ENCODE measurements at regions not wholly inside any gene's neighbourhood (a gene's known extent, or its start where the extent isn't known, plus 50 kb on each side); places are given as distances from the start of the nearest gene placed in this dataset.
"Not testable (repeated sequence)": the region's sequence is repeated elsewhere in the genome, so short reads cannot be mapped to it uniquely, and the experiment has no call there.

DNA sequence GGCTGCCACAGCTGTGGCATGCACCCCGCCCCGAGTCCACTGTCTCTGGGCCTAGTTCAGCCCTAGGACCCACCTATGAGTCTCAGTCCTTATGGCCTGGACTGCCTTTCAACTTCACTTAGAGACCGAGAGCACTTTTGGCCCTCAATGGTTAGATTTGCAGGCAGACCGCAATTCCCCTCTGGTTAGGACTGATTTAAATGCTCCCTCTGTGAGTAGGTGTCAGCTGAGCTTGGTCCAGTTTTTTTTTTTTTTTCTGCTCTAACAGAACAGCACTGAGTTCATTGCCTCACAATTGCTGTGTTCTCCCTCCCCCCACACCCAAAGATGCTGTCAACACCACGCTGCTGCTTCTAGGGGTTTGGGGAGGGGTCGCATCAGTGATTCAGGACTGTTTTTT, 143.2 kb downstream of the BMP15 start:
- no peaks in the 10 kb centered on the region for H3K4me1 Mint-ChIP-seq (ENCODE audit: low read depth)
- no peak overlapping the region for H3K4me3 Mint-ChIP-seq
- H3K9me3 Mint-ChIP-seq = no peaks in the 10 kb centered on the region
- H3K36me3 Mint-ChIP-seq (ENCODE audit: low read depth) = no peaks in the 10 kb centered on the region
- H3K27ac Mint-ChIP-seq = no peak overlapping the region
- H3K27me3 Mint-ChIP-seq = no peaks in the 10 kb centered on the region

DNA sequence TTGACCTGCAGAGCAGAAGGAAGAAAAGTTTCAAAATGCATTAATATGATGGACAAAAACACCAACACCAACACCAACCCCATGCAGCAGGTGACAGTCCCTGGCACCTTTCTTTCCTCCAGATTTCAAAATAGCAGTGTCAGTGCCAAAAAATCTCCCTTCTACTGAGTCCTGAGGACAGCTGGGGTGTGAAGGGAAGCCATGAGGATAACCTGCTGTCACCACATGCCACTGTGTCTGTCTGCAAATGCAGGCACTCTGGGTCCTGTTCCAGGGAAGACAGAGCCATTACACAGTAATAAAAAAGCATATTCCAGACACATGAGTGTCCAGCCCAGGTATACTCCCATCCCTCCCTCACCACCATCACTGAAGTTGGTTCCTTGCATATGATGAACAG, 187.5 kb downstream of the BMP15 start:
- Mint-ChIP-seq H3K4me1 (ENCODE audit: low read depth) (no peaks in the 10 kb centered on the region), H3K27me3 (peaks cover 4% of the 10 kb centered on the region), H3K4me3 (no peak overlapping the region), H3K27ac (no peak overlapping the region), H3K36me3 (ENCODE audit: low read depth) (no peaks in the 10 kb centered on the region), H3K9me3 (no peaks in the 10 kb centered on the region)

DNA sequence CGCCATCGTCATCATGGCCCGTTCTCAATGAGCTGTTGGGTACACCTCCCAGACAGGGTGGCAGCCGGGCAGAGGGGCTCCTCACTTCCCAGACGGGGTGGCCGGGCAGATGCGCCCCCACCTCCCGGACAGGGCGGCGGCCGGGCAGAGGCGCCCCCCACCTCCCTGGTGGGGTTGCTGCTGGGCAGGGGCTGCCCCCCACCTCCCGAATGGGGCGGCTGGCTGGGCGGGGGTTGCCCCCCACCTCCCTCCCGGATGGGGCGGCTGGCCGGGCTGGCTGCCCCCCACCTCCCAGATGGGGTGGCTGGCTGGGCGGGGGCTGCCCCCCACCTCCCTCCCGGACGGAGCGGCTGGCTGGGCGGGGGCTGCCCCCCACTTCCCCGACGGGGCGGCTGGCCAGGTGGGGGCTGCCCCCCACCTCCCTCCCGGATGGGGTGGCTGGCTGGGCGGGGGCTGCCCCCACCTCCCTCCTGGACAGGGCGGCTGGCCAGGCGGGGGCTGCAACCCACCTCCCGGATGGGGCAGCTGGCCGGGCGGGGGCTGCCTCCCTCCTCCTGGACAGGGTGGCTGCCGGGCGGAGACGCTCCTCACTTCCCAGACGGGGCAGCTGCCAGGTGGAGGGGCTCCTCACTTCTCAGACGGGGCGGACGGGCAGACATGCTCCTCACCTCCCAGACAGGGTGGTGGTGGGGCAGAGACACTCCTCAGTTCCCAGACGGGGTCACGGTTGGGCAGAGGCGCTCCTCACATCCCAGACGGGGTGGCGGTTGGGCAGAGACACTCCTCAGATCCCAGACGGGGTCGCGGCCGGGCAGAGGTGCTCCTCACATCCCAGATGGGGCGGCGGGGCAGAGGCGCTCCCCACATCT, 208.8 kb downstream of the BMP15 start:
- not testable (repeated sequence) for H3K9me3 Mint-ChIP-seq; H3K36me3 Mint-ChIP-seq (ENCODE audit: low read depth); H3K4me1 Mint-ChIP-seq (ENCODE audit: low read depth); H3K4me3 Mint-ChIP-seq; H3K27ac Mint-ChIP-seq; H3K27me3 Mint-ChIP-seq

DNA sequence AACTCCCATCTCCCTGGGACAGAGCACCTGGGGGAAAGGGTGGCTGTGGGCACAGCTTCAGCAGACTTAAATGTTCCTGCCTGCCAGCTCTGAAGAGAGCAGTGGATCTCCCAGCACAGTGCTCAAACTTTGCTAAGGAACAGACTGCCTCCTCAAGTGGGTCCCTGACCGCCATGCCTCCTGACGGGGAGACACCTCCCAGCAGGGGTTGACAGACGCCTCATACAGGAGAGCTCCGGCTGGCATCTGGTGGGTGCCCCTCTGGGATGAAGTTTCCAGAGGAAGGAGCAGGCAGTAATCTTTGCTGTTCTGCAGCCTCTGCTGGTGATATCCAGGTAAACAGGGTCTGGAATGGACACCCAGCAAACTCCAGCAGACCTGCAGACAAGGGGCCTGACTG, 206.9 kb upstream of the NUDT10 start:
- not testable (repeated sequence) for H3K9me3 Mint-ChIP-seq; H3K4me3 Mint-ChIP-seq; H3K27me3 Mint-ChIP-seq; H3K27ac Mint-ChIP-seq; H3K4me1 Mint-ChIP-seq (ENCODE audit: low read depth); H3K36me3 Mint-ChIP-seq (ENCODE audit: low read depth)

DNA sequence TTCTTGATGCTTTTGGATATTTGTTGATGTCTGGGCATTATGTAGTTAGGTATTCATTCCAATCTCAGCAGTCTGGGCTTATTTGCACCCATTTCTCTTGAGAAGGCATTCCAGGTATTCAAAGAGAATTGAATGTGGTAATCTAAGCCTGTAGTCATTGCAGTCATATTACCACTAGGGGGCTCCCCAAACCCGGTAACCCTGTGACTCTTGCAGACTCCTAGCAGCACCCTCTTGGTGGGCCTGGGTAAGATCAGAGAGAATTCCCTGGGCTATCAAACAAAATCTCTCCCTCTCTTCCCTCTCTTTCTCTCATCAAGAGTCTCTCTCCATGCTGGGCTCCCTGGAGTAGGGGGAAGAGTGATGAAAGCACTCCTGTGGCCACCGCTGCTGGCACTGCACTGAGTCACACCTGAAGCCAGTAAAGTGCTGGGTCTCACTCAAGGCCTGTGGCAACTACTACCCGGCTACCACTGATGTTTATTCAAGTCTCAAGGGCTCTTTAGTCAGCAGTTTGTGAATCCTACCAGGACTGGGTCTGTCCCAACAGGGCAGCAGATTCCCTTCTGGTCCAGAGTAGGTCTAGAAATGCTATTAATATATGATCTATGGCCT, 187.7 kb upstream of the NUDT10 start:
- H3K4me1 Mint-ChIP-seq (ENCODE audit: low read depth) = no peaks in the 10 kb centered on the region
- no peaks in the 10 kb centered on the region for H3K36me3 Mint-ChIP-seq (ENCODE audit: low read depth)
- H3K27me3 Mint-ChIP-seq = peaks cover 18% of the 10 kb centered on the region
- H3K27ac Mint-ChIP-seq = no peak overlapping the region
- H3K9me3 Mint-ChIP-seq = no peaks in the 10 kb centered on the region
- no peak overlapping the region for H3K4me3 Mint-ChIP-seq

DNA sequence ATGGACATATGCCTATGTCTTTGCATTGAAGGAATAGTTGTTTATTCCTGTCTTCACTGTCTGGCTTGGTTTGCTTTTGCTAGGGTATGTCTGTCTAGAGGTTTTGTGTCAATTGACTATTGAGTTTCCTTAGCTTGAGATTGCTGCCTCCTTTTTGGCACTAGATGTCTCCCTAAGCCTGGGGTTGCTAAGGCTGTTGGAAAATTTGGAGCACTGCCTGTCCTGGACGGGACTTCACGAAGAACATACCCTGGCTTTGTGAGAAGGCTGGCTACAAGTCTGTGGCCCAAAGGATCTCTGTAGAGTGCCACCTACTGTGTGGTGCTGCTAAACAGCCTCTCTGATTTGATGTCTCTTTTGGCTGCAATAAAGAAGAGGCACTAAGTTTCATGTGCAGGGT, 183.8 kb upstream of the NUDT10 start:
- no peaks in the 10 kb centered on the region for H3K9me3 Mint-ChIP-seq
- no peaks in the 10 kb centered on the region for H3K36me3 Mint-ChIP-seq (ENCODE audit: low read depth)
- no peak overlapping the region for H3K4me3 Mint-ChIP-seq
- H3K4me1 Mint-ChIP-seq (ENCODE audit: low read depth) = no peaks in the 10 kb centered on the region
- H3K27ac Mint-ChIP-seq = no peak overlapping the region
- peaks cover 4% of the 10 kb centered on the region for H3K27me3 Mint-ChIP-seq

DNA sequence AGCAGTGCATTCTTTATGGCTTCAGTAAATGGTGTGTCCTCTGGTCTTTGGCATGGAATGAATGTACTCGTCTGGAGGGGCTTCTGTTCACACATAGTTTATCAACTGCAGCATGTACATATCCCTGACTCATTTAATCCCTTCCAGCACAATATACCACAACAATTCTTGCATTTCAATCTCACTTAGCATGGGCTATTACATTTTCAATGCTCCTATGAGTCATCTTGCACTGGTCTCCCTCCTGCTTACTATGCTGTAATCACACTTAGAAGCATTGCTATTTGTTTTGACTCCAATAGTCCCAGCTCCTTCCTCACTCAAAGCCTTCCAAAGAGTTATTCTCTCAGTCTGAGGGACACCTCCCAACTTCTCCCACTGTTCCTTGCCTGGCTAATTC, 180.9 kb upstream of the NUDT10 start:
- Mint-ChIP-seq H3K36me3 (ENCODE audit: low read depth) (no peaks in the 10 kb centered on the region), H3K27ac (no peak overlapping the region), H3K4me1 (ENCODE audit: low read depth) (peaks cover 7% of the 10 kb centered on the region), H3K4me3 (no peak overlapping the region), H3K9me3 (no peaks in the 10 kb centered on the region), H3K27me3 (no peaks in the 10 kb centered on the region)

DNA sequence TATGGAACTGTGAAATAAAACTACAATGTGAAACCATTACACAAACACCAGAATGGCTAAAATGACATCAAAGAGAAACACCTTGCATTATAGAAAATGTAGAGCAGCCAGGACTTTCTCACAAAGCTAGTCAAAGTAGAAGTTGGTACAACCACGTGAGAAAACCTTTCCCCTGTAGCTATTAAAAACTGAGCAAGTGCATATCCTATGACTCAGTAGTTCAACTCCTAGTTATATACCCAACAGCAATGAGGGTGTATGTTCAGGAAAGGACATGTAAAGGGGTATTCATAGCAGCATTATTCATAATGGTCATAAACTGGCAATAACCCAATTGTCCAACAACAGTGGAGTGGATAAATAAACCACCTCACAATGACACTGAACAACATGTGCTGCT, 177.5 kb upstream of the NUDT10 start:
- peaks cover 7% of the 10 kb centered on the region for H3K4me1 Mint-ChIP-seq (ENCODE audit: low read depth)
- no peaks in the 10 kb centered on the region for H3K36me3 Mint-ChIP-seq (ENCODE audit: low read depth)
- H3K27ac Mint-ChIP-seq = no peak overlapping the region
- H3K27me3 Mint-ChIP-seq = no peaks in the 10 kb centered on the region
- H3K9me3 Mint-ChIP-seq = no peaks in the 10 kb centered on the region
- H3K4me3 Mint-ChIP-seq = no peak overlapping the region

DNA sequence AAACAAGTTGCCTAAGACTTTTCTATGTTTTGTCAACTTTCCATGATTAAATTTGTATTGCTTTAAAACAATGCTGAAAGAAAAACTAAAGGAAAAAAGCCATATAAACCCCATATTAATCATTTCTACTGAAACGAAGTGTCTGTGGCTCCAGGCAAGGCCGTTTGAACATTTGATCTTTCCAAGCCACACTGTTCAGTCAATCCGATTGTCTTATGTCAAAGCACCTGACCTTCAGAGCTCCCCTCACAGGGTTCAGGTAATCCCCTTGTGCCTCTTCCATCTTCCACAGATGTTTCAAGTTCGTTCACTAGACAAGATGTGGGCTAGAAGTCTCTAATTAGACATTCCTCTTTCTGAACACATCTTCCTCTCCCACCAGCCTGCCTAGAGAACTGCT, 177.1 kb upstream of the NUDT10 start:
- Mint-ChIP-seq H3K36me3 (ENCODE audit: low read depth) (no peaks in the 10 kb centered on the region), H3K27ac (no peak overlapping the region), H3K4me3 (no peak overlapping the region), H3K27me3 (no peaks in the 10 kb centered on the region), H3K4me1 (ENCODE audit: low read depth) (peaks cover 7% of the 10 kb centered on the region), H3K9me3 (no peaks in the 10 kb centered on the region)

DNA sequence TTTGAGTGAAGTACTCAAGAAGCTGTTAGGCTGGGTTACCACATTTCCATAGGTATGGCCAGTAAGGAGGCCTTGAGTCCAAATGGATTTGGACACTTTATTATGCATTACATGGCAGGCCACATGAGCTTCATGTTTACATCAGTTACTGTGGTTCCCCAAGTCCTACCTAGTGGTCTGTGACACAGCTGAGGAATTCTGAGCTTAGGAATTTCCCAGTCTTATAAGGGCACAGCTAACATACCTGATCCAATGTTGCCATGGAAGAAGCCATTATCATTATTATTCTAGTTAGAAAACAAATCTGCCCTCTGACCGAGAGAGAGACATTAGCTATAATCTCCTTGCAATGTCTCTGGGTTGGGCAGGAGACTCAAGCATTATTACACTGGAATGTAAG, 174.4 kb upstream of the NUDT10 start:
- no peaks in the 10 kb centered on the region for H3K9me3 Mint-ChIP-seq
- H3K4me3 Mint-ChIP-seq = no peak overlapping the region
- no peak overlapping the region for H3K27ac Mint-ChIP-seq
- no peaks in the 10 kb centered on the region for H3K27me3 Mint-ChIP-seq
- H3K36me3 Mint-ChIP-seq (ENCODE audit: low read depth) = no peaks in the 10 kb centered on the region
- peaks cover 7% of the 10 kb centered on the region for H3K4me1 Mint-ChIP-seq (ENCODE audit: low read depth)

DNA sequence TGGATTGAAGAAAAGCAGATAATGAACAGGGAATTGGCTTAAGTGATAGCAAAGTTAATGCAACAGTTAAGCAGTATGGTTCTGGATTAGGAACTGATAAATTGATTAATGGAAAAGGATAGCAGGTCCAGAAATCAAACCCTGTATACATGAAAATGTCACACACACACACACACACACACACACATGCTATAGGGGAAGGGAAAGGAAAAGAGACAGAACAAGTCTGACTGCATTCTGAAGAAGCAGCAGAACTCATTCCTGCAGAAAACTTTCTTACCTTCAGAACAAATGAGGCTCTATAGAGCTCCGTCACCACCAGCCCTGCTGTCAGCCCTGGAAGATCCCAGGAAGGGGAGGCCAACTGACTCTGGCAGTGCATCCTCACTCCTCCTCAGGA, 173.2 kb upstream of the NUDT10 start:
- not testable (repeated sequence) for H3K36me3 Mint-ChIP-seq (ENCODE audit: low read depth); H3K4me1 Mint-ChIP-seq (ENCODE audit: low read depth); H3K27ac Mint-ChIP-seq; H3K27me3 Mint-ChIP-seq; H3K4me3 Mint-ChIP-seq; H3K9me3 Mint-ChIP-seq

DNA sequence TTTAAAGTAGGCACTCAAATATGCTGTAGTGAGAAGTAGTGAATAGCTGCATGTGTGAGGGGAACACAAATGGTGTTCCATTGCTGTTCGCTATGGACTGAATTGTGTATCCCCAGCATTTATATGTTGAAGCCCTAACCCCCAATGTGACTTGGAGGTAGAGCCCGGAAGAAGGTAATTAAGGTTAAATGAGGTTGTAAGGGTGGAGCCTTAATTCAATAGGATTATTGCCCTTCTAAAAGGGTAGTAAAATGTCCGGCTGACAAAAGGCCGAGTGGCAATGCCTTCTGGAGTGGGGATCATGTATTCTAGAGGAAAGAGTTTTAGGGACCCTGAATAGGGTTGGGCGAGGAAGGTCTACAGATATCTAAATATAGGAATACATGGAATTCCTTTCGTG, 168.9 kb upstream of the NUDT10 start:
- Mint-ChIP-seq H3K4me3 (no peak overlapping the region), H3K27ac (no peak overlapping the region), H3K4me1 (ENCODE audit: low read depth) (no peaks in the 10 kb centered on the region), H3K27me3 (no peaks in the 10 kb centered on the region), H3K9me3 (no peaks in the 10 kb centered on the region), H3K36me3 (ENCODE audit: low read depth) (no peaks in the 10 kb centered on the region)

DNA sequence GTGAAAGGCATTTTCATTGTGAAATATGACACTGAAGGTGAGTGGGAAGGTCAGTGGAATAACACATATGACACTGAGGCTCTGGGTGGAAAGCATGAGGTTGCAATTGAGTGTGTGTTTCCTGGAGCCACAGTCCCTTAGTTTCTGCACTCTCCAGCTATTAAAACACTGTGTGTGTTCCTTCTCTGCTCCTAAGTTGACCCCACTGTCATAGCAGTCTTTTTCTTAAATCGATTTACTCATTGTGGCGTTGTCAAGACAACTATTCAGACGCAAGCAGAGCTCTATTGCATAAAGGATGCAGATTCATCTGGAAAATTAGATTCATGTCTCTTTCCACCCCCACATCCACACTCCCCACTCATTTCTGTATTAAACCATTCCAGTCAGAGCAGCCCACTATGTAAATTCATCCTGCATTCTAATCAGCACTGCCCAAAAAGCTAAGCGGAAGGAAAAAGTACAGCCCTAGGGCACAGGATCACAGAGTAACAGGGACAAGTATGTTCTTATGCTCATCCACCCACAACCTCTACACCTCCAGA, 154.2 kb upstream of the NUDT10 start:
- not testable (repeated sequence) for H3K36me3 Mint-ChIP-seq (ENCODE audit: low read depth); H3K27ac Mint-ChIP-seq; H3K4me3 Mint-ChIP-seq; H3K9me3 Mint-ChIP-seq; H3K27me3 Mint-ChIP-seq; H3K4me1 Mint-ChIP-seq (ENCODE audit: low read depth)

DNA sequence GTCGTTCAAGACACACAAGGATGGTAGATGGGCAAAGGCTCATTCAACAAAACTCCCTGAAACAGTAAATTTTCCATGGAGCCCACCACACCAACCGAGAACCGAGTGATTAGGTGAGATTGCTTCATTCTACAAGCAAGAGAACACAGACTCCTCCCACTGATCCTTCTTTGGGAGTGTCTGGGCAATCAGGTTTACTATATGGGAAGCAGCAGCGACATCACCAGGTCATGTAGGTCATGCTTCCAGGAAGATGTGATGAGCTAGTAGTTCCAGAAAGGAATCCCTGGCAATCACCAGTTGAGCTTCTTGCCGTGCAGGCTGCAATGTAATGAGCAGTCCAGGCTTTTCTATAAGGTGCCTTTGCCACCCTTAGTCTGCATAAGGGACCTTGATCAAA, 152.8 kb upstream of the NUDT10 start:
- H3K4me3 Mint-ChIP-seq; H3K27me3 Mint-ChIP-seq; H3K9me3 Mint-ChIP-seq; H3K27ac Mint-ChIP-seq; H3K36me3 Mint-ChIP-seq (ENCODE audit: low read depth); H3K4me1 Mint-ChIP-seq (ENCODE audit: low read depth): not testable (repeated sequence)

DNA sequence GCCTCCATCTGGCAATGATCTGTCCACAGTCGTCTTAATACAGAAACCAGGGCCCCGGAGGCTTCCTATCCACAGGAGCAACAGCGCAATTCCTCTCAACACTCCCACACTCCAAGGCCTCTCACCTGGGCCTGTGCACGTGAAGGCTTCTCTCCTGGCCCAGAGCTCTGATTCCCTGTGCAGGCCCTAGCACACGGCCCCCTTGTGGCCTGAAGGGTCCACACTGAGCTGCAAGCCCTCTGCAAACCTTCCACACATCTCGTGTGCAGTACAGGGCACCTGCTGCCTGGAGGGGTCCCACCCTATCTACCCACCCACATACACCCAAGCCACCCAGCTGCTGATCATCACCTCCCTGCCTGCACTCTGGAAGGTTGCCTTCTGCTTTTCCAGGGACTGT, 150.1 kb upstream of the NUDT10 start:
- Mint-ChIP-seq H3K36me3 (ENCODE audit: low read depth) (no peaks in the 10 kb centered on the region), H3K4me1 (ENCODE audit: low read depth) (no peaks in the 10 kb centered on the region)

DNA sequence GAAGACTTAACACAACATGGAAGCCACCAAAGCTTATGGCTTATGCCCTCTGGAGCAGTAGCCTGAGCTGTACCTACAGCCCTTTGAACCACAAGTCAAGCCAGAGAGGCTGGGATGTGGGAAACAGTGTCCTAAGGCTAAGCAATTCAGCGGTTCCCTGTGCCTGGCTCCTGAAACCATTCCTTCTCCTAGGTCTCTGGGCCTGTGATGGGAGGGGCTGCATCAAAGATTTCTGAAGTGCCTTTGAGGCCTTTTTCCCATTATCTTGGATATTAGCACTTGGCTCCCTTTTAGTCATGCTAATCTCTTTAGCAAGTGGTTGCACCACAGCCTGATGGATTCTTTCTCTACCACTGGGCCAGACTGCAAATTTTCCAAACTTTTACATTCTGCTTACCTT, 140.5 kb upstream of the NUDT10 start:
- Mint-ChIP-seq H3K9me3 (peaks cover 16% of the 10 kb centered on the region), H3K4me3 (no peak overlapping the region), H3K27me3 (no peaks in the 10 kb centered on the region), H3K36me3 (ENCODE audit: low read depth) (peaks cover 7% of the 10 kb centered on the region), H3K4me1 (ENCODE audit: low read depth) (no peaks in the 10 kb centered on the region), H3K27ac (no peak overlapping the region)

More for the DNA sequence above, 150.1 kb upstream of the NUDT10 start:
- Mint-ChIP-seq H3K4me3 (no peak overlapping the region), H3K27me3 (no peaks in the 10 kb centered on the region), H3K9me3 (no peaks in the 10 kb centered on the region), H3K27ac (no peak overlapping the region)

Data from stimulated activated naive CD8-positive, alpha-beta T cell treated with anti-CD3 and anti-CD28 coated beads, Interleukin-15, Interleukin-2, amounts not matched to agents 100 ng/mL and 50 ng/mL, for 24 hours (primary cell).